Chondrocyte (in vitro differentiated cells): ENCODE measurements at regions not wholly inside any gene's neighbourhood (a gene's known extent, or its start where the extent isn't known, plus 50 kb on each side); places are given as distances from the start of the nearest gene placed in this dataset.
"Not testable (repeated sequence)": the region's sequence is repeated elsewhere in the genome, so short reads cannot be mapped to it uniquely, and the experiment has no call there.

Source experiments
- DNase-seq: peaks from one replicate; pipeline ENCODE4 v3.0.0; 2021; ENCODE audit warnings: mixed read lengths, low spot score
- H3K27ac Mint-ChIP-seq: one replicate; pipeline ENCODE4 v1.8.0; 2021; ENCODE audit warnings: mild to moderate bottlenecking, moderate library complexity, mixed read lengths; ENCODE audit not compliant: unreplicated experiment
- H3K27me3 Mint-ChIP-seq: 2 replicates; pipeline ENCODE4 v1.8.0; 2021; ENCODE audit warnings: low read depth, mixed read lengths
- H3K36me3 Mint-ChIP-seq: 2 replicates; pipeline ENCODE4 v1.8.0; 2021; ENCODE audit warnings: low read depth, mixed read lengths
- H3K4me1 Mint-ChIP-seq: 2 replicates; pipeline ENCODE4 v1.8.0; 2021; ENCODE audit warnings: low read depth, mild to moderate bottlenecking, mixed read lengths
- H3K4me3 Mint-ChIP-seq: one replicate; pipeline ENCODE4 v1.8.0; 2021; ENCODE audit warnings: mild to moderate bottlenecking, moderate library complexity, mixed read lengths; ENCODE audit not compliant: unreplicated experiment
- H3K9me3 Mint-ChIP-seq: 2 replicates; pipeline ENCODE4 v1.8.0; 2021; ENCODE audit warnings: low read depth, mixed read lengths
- TF ChIP-seq, protein P1 (sequence below): fragments of 200-600 bp; sonication (generic); IDR thresholded peaks from 2 replicates; pipeline ENCODE4 v1.5.0; 2021; ENCODE audit warnings: antibody characterized with exemption, mild to moderate bottlenecking, moderate library complexity

DNA sequence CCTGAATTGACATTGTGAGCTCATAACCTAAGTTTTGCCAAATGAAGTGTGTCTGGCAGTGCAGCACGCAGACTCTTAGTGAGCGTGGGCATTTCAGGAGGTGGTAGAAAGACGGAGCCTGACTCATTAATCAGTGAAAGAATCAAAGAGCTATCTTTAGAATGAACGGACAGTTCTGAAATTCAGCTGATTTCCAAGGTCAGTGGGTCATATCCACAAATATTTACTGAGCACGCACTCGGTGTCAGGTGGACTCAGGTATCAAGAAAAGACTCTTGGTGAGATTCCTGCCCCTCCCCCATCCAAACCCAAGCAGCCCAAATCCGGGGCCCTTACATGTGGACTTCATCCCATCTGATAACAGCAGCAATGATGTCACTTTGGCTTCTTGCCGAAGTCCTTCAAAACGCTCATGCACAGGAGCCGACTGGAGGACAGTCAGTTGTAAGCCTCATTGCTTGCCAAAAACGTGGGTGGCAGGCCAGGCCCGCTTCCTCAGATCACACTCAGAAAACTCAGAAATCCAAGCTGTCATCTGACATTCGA lies 185.8 kb downstream of the HS3ST3A1 start:
- no peak overlapping the region for H3K4me3 Mint-ChIP-seq
- H3K9me3 Mint-ChIP-seq = no peaks in the 10 kb centered on the region
- TF ChIP-seq, protein P1, sequence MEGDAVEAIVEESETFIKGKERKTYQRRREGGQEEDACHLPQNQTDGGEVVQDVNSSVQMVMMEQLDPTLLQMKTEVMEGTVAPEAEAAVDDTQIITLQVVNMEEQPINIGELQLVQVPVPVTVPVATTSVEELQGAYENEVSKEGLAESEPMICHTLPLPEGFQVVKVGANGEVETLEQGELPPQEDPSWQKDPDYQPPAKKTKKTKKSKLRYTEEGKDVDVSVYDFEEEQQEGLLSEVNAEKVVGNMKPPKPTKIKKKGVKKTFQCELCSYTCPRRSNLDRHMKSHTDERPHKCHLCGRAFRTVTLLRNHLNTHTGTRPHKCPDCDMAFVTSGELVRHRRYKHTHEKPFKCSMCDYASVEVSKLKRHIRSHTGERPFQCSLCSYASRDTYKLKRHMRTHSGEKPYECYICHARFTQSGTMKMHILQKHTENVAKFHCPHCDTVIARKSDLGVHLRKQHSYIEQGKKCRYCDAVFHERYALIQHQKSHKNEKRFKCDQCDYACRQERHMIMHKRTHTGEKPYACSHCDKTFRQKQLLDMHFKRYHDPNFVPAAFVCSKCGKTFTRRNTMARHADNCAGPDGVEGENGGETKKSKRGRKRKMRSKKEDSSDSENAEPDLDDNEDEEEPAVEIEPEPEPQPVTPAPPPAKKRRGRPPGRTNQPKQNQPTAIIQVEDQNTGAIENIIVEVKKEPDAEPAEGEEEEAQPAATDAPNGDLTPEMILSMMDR = no peak
- no peak overlapping the region for H3K27ac Mint-ChIP-seq
- no peaks in the 10 kb centered on the region for H3K27me3 Mint-ChIP-seq
- H3K36me3 Mint-ChIP-seq = no peaks in the 10 kb centered on the region
- peaks cover 28% of the 10 kb centered on the region for H3K4me1 Mint-ChIP-seq
- no peak for DNase-seq

DNA sequence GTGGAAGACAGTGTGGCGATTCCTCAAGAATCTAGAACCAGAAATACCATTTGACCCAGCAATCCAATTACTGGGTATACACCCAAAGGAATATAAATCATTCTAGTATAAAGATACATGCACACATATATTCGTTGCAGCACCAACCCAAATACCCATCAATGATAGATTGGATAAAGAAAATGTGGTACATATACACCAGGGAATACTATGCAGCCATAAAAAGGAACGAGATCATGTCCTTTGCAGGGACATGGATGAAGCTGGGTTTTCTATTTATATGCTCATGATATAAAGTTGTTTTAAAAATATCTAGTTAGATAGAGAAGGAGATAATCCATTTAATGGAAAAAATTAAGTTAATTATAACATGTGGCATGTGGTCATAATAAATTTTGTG lies 186.5 kb downstream of the HS3ST3A1 start:
- not testable (repeated sequence) for H3K36me3 Mint-ChIP-seq, H3K4me3 Mint-ChIP-seq, H3K27ac Mint-ChIP-seq, H3K9me3 Mint-ChIP-seq, DNase-seq, H3K27me3 Mint-ChIP-seq
- H3K4me1 Mint-ChIP-seq = peaks cover 29% of the 10 kb centered on the region

DNA sequence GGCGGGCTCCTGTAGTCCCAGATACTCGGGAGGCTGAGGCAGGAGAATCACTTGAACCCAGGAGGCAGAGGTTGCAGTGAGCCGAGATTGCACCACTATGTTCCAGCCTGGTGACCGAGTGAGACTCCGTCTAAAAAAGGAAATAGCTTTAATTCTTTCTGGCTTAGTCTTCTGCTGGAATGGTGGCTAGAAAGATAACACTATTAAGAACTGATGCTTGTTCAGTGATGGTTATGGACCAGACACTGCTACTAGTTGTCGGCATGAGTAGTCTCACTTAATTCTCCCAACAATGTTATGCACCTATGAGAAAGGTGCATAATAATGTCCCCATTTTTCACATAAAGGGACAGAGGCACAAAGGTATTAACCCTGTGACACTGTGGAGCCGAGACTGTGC lies 188.7 kb downstream of the HS3ST3A1 start:
- H3K27ac Mint-ChIP-seq = no peak overlapping the region
- no peaks in the 10 kb centered on the region for H3K36me3 Mint-ChIP-seq
- DNase-seq = no peak

DNA sequence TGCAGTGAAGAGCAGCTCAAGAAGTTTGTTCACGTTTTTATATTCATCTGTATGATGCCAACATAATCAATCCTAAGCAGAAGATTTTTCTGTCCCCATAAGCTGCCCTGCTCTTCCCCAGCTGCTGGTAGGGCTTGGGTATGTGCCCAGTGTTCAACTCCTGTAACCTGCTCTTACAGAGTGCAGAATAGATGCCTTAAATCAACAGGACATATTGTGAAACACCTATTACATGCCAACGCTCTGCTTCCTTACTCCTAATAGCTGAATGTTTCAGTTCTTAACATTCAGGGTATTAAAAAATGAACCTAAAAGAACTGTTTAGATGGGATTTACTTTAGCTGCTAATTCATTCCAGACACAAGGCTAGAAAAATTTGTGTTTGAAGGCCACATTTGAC lies 190.9 kb downstream of the HS3ST3A1 start:
- Mint-ChIP-seq H3K27me3 (no peaks in the 10 kb centered on the region), H3K27ac (no peak overlapping the region), H3K4me1 (peaks cover 22% of the 10 kb centered on the region), H3K36me3 (no peaks in the 10 kb centered on the region), H3K4me3 (no peak overlapping the region), H3K9me3 (no peaks in the 10 kb centered on the region)
- no peak for DNase-seq
- TF ChIP-seq, protein P1 = no peak

More for the DNA sequence above, 188.7 kb downstream of the HS3ST3A1 start:
- Mint-ChIP-seq H3K27me3 (no peaks in the 10 kb centered on the region), H3K9me3 (no peaks in the 10 kb centered on the region), H3K4me1 (peaks cover 35% of the 10 kb centered on the region), H3K4me3 (no peak overlapping the region)
- TF ChIP-seq, protein P1 = no peak

DNA sequence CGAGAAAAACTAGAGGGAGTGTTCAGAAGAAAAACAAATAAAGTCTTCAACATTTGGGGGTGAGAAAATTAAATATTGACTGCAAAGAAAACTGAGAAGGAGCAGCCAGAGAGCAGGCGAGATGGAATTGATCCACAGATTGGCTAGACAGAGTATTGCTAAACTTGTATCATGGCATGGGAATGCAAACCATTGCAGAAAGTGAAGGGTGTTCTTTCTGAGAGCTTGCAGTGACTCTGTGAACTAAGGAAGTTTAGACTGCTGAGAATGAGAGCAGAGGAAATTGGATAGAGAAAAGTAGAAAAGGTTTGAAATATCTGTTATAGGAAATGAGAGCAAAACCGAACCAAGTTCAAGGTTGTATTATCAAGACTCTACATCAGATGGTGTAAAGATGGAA lies 191.5 kb downstream of the HS3ST3A1 start:
- H3K9me3 Mint-ChIP-seq = no peaks in the 10 kb centered on the region
- no peak overlapping the region for H3K27ac Mint-ChIP-seq
- no peak for DNase-seq
- no peaks in the 10 kb centered on the region for H3K27me3 Mint-ChIP-seq
- TF ChIP-seq, protein P1 = no peak
- no peak overlapping the region for H3K4me3 Mint-ChIP-seq
- H3K36me3 Mint-ChIP-seq = no peaks in the 10 kb centered on the region
- peaks cover 20% of the 10 kb centered on the region for H3K4me1 Mint-ChIP-seq

DNA sequence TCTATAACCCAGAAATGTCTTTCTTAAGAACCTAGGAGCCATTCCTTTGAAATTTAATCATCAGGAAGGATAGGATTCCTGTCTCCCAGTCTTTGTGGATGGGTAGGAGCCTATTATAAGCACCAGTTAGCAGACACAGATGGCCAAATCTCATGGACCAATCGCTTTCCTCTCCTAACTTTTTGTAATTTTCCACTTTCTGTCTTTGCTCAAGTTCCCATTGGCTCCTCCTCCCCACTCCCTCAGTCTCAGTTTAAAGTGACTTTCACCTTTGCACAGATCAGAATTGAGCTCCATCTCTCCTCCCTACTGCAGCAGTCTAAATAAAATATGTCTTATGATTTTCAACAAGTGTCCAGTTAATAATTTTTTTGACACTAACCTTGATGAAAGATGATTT lies 192.3 kb downstream of the HS3ST3A1 start:
- Mint-ChIP-seq H3K4me3 (no peak overlapping the region), H3K27me3 (no peaks in the 10 kb centered on the region), H3K9me3 (no peaks in the 10 kb centered on the region), H3K4me1 (peaks cover 20% of the 10 kb centered on the region), H3K27ac (no peak overlapping the region), H3K36me3 (no peaks in the 10 kb centered on the region)
- DNase-seq = no peak
- TF ChIP-seq, protein P1 = no peak
